Posterior vena cava (tissue), 2 donors: ENCODE measurements at regions not wholly inside any gene's neighbourhood (a gene's known extent, or its start where the extent isn't known, plus 50 kb on each side); places are given as distances from the start of the nearest gene placed in this dataset.
"Not testable (repeated sequence)": the region's sequence is repeated elsewhere in the genome, so short reads cannot be mapped to it uniquely, and the experiment has no call there.

Source experiments
- DNase-seq: peaks from one replicate; pipeline ENCODE4 v3.0.0-alpha.2; 2020; ENCODE audit warnings: low spot score
- intact Hi-C, 2 donors: fragments of 100-400 bp; cut with DNase I; formaldehyde crosslinking; loops; one replicate each; pipeline versions ENCODE4 v1.14.1 to v1.14.2; 2022 to 2023
- donor health status: DM: yes; HTN: yes; CAD: no.
- donor health status: DM: yes; HTN: yes; CAD: no.

DNA sequence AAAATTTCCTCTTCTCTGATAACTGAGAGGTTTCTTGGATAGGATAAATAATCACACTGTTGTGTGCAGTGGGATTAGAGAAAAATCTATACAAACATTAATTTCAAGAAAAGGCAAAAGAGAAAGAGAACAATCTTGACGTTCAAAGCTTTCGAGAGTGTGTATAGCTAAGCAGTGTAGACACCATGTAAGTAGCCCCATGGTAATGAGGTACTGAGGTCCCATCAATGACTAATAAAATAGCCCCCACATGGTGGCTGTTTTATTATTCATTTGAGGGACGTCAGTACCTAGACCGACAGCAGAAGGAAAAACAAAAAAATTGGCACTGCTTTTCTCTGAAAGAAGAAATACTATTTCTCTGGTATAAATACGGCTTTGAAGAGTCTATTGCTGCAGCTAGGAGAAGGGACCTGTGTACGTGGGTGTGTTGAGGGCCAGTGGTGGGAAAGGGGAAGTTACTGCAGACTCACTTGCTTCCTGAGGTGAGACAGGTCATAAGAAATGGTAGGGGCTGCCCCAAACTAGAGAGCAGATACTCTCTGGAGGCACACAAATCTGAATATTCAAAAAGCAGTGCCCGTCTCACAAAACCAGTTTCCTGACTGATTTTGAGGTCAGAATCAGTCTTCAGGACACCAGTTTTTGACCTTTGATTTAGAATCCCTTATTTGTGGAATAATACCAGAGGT, 339.8 kb downstream of the EMP1 start:
- intact Hi-C loops, result no loop called here
- no peak for DNase-seq

DNA sequence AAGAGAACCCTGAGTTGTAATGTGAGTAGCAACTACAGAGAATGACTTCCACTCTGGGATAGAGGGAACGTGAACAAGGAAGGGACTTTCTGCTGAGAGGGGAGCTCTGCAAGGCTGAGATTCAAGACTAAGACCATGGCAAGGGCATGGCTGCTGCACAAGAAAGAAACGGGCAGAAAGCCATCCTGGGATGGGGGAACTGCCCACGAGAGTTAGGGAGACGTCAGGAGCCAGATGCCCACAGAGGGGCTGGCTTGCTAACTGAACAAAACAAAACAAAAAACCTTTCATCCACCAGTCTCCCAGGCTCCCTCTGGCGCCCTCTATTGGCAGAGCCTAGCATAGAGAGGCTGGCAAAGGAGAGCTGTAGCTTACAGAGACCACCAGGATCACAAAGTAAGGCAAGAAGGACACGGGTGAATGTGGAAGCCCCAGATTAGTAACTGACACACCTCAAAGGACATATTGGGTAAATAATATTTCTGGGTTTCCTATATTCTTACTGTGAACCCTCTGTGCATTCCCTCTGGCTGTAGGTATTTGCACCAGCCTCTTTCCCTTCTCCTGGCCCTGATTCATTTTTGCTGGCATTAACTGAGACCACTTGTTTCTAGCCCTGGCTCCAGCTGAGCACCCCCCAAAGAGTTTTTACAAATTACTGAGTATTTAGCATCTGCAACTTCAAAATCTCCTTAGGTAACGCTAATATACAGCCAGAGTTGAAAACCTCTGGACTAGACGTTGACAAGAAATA, 338.3 kb downstream of the EMP1 start:
- peak; percentile 86 for DNase-seq
- intact Hi-C loops, result no loop called here

DNA sequence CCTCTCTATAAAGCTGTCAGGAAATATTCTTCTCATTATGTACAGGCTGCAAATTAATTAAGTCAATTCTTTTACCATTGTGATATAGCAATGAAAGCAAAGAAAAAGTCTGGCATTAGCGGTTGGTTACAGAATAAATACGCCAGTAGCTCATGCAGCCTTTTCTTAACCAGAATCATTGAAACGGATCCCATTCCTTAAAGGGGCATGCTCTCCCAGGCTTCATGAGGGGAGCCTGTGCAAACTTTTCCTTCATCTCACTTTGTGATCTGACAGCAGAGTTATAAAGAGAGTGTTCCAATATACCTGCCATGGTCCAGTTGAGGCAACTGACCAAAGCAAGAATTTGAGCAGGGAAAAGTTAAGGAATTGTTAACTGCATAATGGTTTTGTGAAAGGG, 337.7 kb downstream of the EMP1 start:
- no peak for DNase-seq
- intact Hi-C loops, result no loop called here

DNA sequence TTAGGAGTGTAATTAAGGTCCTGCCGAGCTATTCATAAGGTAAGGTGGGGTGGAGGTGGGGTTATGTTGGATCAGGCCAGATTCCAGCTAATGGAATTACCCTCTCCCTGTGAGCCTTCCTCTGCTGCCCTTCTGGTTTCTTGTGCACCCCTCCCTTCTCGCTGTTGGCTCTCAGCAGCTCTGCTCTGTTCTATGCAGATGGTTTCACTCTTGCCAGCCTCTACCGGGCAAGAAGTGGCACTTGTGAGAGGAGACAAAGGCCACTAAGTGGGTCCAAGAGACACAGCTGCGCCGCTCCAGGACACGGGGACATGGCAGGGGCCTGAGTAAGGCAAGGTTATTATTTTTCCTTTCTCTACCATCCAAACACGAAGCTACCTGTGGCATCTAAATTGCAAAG, 334.4 kb downstream of the EMP1 start:
- DNase-seq, result no peak
- intact Hi-C loops, result no loop called here

DNA sequence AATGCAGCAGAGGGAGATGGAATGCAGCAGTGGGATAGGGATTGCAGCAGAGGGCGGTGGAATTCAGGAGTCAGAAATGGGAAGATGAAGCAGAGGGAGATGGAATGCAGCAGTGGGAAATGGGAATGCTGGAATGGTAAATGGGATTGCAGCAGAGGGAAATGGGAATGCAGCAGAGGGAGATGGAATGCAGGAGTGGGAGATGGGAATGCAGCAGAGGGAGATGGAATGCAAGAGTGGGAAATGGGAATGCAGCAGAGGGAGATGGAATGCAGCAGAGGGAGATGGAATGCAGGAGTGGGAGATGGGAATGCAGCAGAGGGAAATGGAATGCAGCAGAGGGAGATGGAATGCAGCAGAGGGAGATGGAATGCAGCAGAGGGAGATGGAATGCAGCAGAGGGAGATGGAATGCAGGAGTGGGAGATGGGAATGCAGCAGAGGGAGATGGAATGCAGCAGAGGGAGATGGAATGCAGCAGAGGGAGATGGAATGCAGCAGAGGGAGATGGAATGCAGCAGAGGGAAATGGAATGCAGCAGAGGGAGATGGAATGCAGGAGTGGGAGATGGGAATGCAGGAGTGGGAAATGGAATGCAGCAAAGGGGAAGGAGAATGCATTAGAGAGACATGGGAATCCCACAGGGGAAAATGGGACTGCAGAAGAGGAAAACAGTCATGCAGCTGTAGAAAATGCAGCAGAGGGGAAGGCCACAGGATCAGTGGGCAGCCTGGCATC, 329.8 kb downstream of the EMP1 start:
- DNase-seq, intact Hi-C loops: not testable (repeated sequence)

DNA sequence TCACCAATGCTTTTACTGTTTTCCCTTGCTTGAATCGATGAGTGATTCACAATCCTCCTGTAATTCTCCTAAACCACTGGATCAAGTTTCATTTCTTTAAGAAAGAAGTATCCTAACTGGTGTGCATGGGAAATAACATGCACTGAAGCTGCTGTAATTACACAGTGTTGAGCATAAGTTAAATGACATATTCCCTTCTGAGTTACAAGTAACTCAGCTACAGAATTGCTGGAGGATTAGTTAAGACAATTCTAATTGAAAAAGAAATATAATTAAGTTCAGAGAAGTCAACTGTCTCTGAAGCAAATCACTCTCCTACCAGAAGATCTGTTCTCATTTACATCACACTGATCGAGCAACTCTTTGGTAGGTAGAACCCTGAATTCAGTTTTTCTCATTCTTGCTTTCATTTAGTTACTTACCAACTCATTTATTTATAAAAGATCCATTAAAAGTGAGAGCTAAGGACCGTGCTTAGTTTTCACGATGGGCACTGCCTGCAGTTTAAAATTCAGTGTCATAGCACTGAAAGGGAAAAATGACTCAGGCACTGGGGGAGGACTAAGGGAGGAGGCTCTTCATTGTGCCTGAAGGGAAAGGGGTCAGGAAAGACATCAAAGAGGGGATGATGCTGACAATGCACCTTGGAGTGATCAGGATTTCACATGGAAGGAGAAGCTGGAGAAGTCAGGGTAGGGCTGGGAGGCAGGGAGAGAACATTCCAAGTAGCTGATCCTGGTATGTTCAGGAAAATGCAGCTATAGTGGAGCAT, 327.2 kb downstream of the EMP1 start:
- DNase-seq, result no peak
- intact Hi-C loops, result no loop called here

DNA sequence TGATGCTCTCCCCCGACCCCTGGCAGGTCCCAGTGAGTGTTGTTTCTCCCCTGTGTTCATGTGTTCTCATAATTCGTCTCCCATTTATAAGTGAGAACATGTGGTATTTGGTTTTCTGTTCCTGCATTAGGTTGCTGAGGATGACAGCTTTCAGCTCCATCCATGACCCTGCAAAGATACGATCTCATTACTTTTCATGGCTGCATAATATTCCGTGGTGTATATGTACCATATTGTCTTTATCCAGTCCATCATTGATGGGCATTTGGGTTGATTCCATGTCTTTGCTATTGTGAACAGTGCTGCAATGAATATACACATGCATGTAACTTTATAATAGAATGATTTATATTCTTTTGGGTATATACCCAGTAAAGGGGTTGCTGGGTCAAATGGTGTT, 321.5 kb downstream of the EMP1 start:
- DNase-seq, result not testable (repeated sequence)
- intact Hi-C loops, result loop anchor here in 1 of 2 donors (10.0 kb wide), 1 partner anchor 573 kb away; no protein-coding TSS in a partner anchor

DNA sequence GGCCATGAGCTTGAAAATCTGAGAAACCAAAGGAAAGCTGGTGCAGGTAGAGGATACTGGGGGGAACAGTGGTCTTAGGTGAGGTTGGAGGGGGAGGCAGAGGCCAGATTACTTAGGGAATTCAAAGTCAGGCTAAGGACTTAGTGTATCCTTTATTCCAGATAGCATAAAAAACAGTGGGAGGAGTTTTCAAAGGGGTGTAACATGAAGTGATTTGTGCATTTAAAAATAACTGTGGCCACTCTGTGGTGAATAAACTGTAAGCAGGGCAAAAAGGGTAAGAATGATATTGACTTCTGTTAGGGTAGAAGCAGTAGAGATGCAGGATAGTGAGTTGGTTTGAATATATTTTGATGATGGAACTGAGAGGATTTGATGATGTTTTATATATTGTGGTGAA, 313.2 kb downstream of the EMP1 start:
- no peak for DNase-seq
- intact Hi-C loops, result loop anchor here in 1 of 2 donors (10.0 kb wide), 1 partner anchor 565 kb away; no protein-coding TSS in a partner anchor

DNA sequence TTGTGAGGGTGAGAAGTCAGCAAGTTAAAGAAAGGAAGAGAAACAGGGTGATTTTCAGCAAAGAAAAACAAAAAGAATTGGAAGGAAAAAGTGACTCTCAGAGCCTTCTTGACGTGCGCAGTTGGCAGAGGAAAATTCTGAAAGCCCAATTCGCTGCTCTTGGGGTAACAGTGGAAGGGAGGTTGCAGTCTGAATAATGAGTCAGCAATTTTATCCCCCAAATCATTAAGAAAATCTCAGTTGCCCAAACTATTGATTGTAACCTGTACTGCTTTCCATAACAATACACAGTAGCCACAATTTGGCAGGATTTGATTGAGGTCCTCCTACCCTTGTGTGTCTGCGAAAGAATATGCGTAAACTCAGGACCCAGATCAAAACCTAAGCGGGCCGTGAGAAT, 309.1 kb downstream of the EMP1 start:
- intact Hi-C loops, result no loop called here
- DNase-seq, result no peak

DNA sequence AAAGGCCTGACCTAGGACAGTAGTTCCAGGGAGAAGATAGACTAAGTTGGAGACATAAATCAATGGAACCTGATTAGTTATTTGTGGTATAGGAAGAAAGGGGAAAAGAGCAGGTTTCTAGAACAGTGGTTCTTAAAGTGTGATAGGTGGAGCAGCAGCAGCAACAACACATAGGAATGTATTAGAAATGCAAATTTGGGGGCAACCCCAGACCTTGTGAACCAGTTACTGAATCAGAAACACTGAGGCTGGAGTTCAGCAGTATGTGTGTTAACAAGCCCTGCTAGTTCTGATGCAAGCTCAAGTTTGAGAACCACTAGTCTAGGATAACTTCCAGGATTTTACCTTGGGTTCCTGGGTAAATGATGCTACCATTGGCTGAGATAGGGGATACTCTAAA, 308.7 kb downstream of the EMP1 start:
- intact Hi-C loops, result no loop called here

DNA sequence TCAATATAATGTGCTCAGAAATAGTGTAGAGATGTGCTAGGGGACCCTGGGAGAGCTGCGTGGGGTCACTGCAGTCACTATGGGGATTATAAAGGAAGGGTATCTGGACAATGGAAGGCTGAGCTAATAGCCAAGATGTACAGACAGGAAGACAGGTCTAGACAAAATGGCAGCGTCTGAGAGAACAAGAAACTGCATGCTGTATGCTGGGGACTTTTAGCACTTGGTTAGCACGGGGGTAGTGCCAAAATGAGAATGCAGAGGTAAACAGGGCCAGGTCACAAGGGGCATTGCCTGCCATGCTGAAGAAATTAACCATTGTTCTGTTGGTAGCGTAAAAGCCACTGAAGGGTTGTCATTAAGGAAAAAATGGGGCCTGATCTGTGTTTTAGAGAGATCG, 308.2 kb downstream of the EMP1 start:
- no peak for DNase-seq
- intact Hi-C loops, result no loop called here

More for the DNA sequence above, 308.7 kb downstream of the EMP1 start:
- no peak for DNase-seq

DNA sequence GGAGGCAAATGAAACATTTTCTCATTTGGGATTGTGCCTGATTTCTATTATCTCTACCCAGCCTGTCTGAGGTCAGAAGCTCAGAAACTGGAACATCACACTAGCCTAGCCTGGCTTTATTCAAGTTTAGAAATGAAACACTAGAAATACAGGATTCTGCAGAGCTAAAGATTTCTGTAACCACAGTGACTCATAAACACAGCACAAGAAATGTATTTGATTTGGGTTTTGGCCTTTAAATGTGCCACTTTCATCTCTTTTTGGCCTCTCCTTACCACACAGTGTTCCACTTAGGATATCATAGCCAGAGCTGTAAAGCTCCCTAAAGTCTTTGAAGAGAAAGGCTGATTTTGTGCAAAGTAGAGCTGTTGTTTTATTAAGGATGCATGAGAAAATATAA, 307.5 kb downstream of the EMP1 start:
- no peak for DNase-seq
- intact Hi-C loops, result no loop called here

DNA sequence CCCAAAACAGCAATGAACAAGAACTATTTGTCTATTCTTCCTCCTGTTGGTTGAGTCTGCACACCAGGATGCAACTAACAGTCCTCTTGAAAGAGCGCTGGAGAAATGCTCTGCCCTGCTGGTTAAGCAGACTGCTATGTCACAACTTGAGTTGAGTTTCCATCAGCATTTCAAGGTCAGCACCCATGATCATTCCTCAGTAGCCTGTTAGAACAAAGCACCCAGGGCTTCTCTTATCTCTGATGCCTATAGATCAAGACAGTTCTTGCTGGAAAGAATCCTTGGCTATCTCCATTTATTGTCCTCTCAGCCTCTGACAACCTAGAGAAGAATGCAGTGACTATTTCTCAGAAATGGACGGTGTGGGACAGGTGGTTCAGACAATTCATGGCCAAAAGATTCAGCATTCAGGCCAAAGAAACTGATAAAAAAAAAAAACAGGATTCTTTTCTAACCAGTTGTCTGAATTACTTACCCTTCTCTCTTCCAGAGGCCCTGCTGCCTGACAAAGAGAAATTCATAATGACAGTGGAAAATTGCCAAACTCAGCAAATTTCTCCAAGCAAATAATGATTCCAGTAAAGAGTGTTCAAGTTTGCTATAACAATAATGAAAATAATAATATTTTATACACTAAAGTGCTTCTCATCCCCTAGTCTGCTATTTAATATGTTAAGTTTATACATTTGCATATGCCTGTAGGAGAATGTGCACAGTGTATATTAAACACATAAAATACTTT, 306.7 kb downstream of the EMP1 start:
- intact Hi-C loops, result no loop called here
- DNase-seq, result no peak

DNA sequence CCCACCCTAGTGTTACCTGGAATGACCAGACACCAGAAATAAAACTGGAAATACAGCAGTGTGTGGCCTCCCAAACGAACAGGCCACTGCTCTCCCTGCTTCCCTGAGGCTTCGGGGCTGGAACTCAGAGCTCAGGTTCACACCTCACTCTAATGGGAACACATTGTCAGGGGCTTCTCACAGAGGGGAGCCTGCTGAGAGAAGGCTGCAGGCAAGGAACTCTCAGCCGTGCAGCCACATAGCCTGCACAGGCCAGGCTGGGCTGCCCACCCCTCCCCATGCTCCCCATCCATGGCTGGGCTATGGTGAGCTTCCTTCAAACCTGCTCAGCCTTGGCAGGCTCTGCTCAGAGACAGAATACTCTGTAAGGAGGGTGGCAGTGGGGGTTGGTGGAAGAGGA, 302.5 kb downstream of the EMP1 start:
- intact Hi-C loops, result no loop called here
- DNase-seq, result no peak

DNA sequence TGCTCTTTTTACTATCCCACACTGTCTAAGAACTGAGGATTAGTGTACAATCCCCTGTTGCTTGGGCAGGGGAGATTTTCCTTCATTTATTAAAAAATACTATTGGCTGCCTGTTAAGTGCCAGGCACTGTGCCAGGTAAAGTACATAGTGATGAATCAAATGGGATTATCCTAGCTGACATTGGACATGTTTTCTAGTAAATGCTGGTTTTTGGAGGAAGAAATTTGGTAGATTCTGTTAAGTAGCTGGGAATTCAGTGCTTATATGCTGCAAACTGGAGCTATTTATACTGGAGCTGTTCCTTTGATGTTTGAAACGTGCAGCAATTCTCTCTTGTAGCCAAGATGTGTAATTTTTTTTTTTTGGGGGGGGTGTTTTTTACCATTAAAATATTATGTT, 299.6 kb downstream of the EMP1 start:
- intact Hi-C loops, result no loop called here
- no peak for DNase-seq

DNA sequence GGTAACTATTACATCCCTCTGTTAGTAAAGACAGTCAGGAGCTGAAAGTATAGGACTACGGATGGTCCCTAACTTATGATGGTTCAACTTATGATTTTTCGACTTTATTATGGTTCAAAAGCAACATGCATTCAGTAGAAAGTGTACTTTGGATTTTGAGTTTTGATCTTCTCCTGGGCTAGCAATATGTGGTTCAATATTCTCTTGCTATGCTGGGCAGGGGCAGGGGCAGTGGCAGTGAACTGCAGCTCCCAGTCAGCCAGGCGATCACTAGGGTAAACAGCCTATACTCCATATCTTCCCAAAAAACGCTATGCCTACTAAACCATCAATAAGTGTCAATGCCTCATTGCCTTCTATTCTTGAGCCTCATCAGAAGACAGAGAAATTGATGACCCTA, 292.7 kb downstream of the EMP1 start:
- DNase-seq, result no peak
- intact Hi-C loops, result no loop called here

DNA sequence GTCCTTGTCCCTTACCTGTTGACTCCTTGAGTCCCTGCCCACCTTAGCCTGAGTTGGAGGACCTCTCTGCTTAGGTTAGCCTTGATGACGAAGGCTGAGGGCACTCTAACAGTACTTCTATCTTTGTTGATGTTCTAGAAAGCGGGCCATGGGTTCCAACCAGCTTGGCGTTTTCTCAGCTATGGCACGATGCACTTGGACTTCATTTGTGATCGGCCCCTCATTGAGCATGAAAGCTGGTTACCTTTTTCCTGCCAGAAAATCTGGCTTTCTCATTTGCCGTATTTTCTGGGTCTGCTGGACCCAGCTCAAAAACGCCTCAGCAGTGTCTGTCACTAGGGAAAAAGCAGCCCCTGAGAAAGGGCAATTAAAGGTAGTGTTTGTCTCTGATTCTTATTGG, 290.8 kb downstream of the EMP1 start:
- no peak for DNase-seq
- intact Hi-C loops, result no loop called here

DNA sequence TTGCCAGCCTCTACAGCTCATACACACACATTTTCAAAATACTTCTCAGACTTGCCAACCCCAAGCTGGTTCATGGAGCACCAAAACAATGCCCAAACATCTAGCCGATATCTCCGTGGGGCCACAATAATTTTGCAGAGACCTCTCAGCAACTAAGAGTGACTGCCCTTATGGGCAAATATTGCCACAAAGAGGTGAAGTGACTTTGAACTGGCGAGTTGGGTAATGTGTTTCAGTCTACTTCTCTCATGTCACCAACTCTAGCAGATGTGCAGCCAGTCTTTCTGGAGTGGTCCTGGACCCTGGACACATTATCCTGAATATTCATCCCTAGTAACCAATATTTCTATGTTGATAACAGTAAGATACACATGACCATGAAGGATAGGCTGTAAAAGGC, 290.3 kb downstream of the EMP1 start:
- intact Hi-C loops, result no loop called here
- no peak for DNase-seq

DNA sequence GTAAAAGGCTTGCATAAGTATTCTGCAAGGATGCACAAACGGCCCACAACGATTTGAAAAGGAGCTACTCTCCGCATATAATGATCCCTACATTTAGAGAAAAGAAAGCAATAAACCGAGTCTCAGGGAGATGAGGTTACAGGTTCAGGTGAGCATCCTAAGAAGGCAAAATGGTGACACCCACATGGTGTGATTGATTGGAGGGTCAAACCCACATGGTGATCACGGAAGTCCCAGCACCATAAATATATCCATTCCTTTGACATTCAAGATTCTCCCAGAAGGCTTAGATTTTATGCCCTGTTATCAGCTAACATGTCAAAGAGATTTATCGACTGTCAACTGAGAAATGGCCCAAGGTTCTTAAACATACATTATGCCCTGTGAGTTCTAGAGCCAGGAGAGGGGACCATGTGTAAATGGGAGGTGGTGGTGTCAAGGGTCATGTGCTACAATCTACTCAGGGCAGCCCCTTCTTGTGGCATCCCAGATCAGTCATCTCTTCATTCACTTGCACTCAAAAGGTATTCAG, 282.2 kb downstream of the EMP1 start:
- no peak for DNase-seq
- intact Hi-C loops, result no loop called here
